ENCODE measurements at regions not wholly inside any gene's neighbourhood (a gene's known extent, or its start where the extent isn't known, plus 50 kb on each side); places are given as distances from the start of the nearest gene placed in this dataset.
"Not testable (repeated sequence)": the region's sequence is repeated elsewhere in the genome, so short reads cannot be mapped to it uniquely, and the experiment has no call there.

DNA sequence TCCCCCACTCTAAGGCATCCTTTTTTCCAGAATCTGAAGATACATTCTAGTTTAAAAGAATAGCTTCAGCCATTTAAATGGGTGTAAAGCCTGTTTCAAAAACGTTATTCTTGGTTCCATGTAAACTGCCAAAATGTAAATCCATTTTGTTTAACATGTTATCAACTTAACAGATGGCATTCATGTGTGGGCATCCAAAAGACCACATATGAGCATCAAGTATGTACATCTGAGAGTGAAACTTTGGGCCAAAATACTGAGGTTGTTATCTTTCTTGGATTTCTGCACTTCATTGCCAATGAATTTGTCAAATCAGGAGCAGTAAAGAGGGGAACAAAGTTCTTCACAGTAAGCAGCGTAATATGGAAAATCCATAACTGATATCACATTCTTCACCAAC lies 395.4 kb downstream of the ZNF804A start:
- DNase-seq: no peak

DNA sequence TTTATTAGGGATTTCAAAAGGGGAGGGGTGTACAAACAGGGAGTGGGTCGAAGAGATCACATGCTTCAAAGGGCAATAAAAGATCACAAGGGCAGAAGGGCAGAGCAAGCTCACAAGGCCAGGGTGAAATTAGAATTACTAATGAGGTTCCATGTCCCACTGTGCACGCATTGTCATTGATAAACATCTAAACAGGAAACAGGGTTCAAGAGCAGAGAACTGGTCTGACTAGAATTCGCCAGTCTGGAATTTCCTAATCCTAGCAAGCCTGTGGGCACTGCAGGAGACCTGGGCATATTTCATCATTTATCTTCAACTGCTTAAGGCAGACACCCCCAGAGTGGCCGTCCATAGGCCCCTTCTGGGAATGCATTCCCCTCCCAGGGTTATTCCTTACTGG lies 408.2 kb downstream of the ZNF804A start:
- DNase-seq: no peak

DNA sequence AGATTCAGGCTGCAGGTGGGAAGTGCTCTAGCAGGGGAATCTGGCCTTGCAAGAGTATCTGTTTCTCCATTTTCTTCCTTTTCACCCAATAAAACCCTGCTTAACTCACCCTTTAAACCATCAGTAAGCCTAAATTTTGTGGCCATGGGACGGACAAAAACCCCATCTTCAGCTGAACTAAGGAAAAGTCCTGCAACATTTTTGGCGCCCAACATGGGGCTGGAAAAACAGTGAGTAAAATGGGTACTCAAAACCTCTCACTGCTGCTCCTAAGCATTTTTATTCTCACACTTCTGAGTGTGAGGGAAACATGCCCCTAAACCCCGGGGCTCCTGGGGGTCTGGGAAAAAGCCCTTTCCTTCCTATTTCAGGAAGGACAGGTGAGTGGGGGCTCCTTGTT lies 414.3 kb downstream of the ZNF804A start:
- DNase-seq: no peak

DNA sequence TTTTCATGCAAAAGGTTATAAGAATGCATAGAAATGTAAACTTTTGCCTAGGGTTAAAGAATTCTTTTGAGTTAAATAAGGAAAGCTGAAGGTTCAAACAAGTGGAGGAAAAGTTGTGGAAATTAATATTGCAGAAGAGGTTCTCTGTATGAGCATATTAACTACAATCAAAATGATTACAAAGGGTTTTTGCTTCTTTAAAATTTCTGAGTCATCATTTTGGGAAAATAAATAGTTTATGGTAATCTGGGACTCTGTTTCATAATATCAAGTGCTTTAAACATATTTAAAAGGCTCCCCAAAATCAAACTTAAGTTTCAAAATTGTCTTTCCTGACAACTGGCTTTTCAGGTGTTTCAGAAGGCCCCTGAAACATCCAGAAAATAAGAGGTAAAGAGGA lies 415.7 kb downstream of the ZNF804A start:
- DNase-seq: no peak

DNA sequence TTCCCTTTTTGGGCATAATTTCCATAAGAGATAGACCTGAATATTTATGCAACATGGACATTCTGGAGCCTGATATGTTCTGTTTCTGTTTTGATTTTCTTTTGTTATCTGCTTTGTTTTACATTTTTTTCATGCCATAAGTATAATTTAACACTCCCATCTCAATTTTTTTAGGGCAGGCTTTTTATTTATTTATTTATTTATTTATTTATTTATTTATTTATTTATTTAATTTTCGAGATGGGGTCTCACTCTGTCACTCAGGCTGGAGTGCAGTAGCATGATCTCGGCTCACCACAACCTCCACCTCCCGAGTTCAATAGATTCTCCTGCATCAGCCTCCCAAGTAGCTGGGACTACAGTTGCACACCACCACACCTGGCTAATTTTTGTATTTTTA lies 427.6 kb downstream of the ZNF804A start:
- DNase-seq: not testable (repeated sequence)

DNA sequence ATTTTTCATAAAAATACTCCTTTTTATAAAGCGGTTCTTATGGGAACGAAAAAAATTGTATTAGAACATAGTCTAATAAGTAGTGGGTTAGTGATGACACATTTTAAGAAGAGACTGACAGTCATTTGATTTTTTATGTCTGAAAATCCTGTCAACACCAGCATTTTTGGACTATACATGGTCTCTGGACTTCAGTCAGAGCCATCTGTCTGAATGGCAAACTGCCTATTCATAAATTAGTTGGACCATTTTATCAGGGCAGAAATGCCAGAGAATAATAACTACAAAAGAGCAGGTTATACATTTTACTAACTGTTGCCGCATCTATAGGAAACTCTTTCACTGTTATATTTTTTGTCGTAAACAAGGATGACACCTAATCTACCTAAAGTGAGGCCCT lies 437.6 kb downstream of the ZNF804A start:
- no peak for DNase-seq

DNA sequence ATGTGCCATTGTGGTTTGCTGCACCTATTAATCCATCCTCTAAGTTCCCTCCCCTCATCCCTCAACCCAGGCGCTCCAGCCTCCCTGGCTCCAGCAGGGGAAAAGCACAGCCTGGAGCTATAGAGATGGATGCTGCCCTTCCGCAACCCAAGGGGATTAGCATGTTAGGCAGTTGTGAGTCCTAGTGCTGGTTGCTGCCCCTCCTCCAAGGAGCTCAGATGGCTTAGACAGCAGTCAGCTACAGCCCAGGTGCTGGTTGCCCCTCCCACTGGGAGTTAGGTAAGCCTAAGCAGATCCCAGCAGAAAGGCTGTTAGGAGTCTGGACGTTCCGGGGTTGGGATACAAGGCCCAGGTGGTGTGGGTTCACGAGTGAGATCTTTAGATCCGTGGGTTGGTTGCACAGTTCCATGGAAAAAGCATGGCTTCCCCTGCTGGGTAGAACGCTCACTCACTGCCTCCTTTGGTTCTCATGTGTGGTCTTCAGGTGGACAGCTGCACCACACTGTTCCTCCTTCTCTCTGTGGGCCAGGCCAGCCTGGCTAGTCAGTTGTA lies 446.1 kb downstream of the ZNF804A start:
- no peak for DNase-seq

DNA sequence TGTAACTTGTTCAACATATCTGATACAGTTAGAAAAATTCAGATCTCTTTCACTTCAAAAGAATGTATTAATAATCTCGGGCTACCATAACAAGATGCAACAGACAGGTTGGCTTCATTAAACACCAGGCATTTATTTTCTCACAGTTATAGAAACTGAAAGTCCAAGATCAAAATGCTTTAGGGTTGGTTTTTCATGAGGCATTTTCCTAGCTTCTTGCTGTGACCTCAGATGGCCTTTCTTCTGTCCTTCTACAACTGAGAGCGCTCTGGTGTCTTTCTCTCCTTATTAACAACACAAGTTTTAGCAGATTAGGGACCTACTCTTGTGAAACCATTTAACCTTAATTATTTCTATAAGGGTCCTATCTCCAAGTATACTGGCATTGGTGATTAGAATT lies 452.5 kb downstream of the ZNF804A start:
- no peak for DNase-seq

DNA sequence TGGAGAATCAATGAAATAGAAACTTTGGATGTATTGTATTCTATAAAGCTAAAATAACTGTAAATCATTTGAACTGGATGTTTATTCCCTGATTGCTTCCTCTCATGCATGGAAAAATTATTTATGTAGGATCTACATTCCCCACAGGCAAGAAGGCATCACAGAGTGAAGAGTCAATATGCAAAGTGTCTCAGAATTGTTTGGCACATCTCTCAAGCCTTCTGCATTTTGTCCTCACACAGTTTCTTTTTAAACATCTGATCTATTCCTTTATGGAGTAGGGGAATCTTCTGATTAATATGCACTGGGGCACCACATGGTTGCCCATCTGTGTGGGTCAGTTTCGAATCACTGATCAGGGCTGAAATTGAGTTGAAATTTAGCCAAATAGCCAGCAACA lies 465.4 kb downstream of the ZNF804A start:
- DNase-seq: no peak

DNA sequence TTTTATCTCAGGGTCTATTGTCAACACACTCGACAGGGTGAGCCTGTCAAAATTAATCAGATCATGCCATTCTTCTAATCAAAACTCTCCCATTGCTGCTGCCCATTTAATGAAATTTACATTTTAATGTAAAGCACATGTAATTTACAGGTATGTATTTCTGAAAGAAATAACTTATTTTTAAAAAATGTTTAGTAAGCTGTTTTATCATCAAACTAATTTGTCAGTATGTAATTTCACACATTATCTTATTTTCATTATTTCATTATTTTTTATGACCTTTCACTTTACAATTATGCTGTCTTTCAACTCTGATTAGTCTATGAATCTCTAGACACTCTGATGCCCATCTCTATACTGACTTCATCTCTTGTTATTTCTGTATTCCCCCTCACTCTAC lies 467.8 kb downstream of the ZNF804A start:
- DNase-seq: no peak

DNA sequence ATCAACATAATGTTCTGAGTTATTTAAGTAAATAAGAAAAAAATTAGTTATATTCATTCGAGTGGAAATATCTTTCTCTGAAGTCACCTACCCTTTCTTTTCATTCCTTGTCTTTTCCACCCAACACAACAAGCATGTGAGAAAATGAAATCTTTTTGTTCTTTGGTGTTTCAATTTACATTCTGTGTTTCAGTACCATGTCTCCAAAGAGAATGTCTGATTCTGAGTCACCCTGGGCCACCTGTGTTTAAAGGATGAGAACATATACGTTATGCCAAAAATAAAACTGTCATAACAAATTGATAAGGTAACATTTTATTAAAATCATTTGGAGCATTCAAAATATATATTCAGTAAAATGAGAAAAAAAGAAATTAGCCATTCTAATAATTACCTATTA lies 470.8 kb downstream of the ZNF804A start:
- DNase-seq: no peak

DNA sequence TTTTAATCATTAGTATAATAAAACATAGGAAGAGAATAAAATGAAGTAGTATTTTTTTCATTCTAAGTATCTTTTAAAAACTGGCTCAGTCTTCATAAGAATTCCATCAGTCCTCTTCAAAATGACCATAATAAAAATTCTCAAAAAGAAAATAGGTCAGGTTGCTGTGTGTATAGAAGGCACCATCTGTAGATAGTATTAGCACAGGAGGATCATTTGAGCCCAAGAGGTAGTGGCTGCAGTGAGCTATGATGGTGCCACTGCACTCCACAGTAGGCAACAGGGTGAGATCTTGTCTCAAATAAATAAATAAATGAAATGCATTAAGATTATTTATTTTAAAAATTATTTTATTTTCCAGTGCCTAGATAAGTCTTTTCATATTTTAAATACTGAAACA lies 475.8 kb downstream of the ZNF804A start:
- DNase-seq: no peak

DNA sequence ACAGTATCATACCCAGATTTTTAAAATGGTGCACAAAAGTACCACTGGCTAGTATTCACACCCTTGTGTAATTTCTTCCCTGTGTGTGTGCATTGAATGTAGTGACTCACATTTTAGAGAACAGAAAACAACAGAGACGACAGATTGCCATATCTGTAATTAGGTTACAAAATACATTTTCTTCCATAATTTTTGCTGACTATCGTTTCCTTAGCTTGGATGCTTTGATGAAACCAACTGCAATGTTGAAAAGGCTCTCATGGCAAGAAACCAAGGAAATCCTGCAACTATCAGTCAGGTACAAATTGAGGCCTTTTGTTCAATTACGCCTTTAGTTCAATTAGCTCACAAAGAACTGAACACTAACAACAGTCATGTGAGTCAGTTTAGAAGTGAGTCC lies 484.4 kb downstream of the ZNF804A start:
- no peak for DNase-seq

DNA sequence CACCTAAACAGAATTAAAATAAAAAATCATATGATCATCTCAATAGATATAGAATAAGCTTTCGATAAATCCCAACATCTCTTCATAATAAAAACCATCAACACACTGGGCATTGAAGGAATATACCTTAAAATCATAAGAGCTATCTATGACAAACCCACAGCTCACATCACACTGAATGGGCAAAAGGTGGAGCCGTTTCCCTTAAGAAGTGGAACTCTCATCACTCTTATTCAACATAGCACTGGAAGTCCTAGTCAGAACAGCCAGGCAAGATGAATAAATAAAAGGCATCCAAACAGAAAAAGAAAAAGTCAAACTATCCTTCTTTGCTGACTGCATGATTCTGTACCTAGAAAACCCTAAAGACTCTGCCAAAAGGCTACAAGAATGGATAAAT lies 510.3 kb downstream of the ZNF804A start:
- DNase-seq: no peak

DNA sequence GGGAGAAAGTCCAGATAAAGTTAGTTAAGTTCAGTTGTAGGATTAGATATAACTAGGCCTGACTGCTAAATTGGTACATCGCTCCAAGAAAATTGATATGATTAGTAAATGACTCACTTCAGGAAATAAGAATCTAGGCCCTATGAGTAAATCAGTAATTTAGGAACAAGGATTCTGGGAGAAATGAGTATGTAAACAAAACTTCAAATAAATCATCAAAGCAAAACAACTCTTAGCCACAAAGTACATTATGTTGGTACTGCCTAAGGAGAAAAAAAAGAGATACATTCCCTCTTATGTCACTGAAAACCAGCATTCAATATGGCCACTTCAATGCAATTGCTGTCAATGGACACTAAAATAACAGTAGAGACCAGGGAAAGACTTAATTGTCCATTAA lies 529.1 kb downstream of the ZNF804A start:
- no peak for DNase-seq

DNA sequence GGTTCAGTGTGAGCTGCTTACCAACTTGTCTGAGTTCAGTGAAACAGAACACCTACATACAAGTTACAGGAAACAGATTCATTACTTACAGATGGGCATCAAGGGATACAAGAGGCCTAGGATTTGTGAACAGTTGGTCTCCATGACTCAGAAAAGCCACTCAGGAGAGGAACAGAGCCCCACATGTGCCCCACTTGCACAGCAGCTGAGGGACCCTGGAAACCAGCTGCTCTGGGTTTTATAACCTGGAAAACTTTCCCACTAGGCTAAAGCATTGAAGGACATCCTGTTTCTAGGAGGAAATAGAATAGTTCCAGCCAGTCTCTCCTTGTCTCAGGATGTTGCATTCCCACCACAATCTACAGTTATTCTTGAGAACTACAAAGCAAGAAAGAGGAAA lies 530.0 kb downstream of the ZNF804A start:
- DNase-seq: no peak

DNA sequence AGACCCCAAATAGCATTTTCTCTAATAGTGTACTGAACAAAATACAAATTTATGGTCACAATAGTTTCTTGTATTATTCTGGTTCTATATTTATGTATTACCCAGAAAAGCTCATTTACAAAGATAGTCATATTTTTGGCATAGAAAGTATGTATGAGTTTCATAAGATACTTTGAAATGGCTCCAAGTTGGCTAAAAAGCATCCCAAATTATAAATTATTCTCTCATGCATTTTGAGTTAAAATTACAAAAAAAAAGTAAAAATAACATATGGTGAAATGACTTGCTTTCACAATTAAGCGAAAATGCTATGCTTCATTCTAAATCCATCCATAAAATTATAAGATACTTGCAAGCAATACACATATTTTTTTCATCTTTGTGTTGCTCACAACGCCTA lies 530.7 kb downstream of the ZNF804A start:
- DNase-seq: no peak

DNA sequence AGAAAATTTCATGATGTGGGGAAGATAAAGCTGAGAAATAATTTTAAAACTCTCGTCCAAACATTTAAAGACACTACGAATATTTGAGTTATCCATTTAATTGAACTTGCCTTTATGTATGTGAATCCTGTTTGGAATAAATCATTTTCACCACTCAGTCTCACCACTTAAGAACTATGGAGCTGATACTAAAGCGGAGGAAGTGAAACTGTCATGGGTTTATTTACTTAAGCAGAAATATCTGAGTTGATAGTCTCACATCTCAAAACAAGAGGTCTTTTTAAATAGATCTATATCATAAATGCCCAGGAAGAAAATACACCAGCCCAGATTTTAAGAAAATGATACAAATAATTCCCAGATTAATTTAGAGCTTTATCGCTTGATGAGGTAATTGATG lies 532.4 kb downstream of the ZNF804A start:
- no peak for DNase-seq

DNA sequence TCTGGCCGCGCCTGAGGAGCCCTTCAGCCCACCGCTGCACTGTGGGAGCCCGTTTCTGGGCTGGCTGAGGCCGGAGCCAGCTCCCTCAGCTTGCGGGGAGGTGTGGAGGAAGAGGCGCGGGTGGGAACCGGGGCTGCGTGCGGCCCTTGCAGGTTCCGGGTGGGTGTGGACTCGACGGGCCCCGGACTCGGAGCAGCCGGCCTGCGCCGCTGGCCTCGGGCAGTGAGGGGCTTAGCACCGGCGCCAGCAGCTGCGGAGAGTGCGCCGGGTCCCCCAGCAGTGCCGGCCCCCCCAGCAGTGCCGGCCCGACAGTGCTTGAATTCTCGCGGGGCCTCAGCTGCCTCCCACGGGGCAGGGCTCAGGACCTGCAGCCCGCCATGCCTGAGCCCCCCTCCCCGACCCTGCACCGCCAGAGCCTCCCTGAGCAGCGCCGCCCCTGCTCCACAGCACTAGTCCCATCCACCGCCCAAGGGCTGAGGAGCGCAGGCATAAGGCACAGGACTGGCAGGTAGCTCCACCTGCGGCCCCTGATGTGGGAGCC lies 534.2 kb downstream of the ZNF804A start:
- no peak for DNase-seq

DNA sequence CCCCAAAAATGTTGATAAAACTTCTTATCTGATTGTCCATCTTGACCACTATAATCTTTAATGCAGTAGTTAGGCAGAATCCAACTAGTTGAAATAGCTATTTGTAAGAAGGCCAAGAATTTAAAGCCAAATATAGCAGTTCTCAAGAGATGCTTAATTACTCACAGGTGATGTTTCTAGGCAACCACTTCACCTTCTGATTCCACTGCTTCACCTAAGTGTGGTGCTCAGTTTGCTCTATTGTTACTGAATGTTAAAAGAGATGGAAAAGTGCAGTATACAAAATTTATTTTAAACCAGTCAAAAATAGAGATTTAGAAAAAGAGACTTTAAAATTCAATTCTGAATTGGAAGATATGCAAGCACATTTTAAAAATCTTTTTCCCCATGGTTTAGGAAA lies 539.4 kb downstream of the ZNF804A start:
- DNase-seq: no peak

DNA sequence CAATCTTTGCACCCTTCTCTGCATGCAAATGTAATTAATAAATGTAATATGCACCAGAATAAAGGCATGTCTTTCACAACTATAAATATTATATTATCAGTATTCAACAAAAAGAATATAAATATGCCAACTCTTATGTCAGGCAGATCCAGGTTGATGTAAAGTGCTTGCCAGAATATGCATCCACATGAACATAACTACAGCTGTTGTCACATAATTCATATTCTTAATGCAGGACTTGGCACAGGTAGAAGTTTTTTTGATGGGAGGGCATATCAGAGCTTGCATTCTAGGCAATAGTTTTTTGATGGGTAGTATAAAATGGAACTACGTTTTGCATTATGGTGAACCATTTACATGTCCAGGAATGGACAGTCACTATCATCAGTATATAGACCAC lies 544.3 kb downstream of the ZNF804A start:
- no peak for DNase-seq

DNA sequence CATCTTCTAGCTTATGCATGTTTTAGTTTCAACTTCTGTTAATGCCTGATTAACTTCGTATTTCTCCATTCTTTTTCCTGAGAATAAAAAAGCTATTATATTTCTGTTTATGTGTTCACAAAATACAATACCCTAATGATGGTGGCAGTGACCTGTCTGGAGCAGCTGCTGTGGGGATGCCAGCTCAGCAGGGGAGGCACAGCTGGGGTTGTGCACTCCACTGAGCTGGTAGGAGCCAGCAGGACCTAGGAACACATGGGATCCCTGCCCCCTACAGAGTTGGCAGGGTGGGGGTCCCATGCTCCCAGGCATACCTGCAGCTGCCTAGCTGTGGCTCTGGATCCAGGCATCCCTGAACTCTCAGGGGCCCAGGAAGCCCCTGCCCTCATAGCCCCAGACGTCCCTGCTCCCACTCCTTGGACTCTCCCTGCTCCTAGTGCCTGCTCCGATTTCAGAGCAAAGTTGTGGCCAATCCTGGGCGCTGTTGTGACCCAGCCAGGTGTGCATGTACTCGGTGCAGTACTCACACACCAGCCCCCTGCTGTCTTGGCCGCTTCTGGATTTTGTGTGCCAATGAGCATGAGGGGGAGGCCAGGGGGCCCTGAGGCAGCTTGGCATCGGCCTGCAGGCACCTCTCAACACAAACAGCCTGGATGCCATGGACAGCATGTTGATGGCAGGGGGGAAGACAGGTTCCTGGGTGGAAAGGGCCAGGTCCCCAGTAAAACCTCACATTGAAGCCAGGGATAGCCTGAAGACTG lies 546.0 kb downstream of the ZNF804A start:
- DNase-seq: no peak

DNA sequence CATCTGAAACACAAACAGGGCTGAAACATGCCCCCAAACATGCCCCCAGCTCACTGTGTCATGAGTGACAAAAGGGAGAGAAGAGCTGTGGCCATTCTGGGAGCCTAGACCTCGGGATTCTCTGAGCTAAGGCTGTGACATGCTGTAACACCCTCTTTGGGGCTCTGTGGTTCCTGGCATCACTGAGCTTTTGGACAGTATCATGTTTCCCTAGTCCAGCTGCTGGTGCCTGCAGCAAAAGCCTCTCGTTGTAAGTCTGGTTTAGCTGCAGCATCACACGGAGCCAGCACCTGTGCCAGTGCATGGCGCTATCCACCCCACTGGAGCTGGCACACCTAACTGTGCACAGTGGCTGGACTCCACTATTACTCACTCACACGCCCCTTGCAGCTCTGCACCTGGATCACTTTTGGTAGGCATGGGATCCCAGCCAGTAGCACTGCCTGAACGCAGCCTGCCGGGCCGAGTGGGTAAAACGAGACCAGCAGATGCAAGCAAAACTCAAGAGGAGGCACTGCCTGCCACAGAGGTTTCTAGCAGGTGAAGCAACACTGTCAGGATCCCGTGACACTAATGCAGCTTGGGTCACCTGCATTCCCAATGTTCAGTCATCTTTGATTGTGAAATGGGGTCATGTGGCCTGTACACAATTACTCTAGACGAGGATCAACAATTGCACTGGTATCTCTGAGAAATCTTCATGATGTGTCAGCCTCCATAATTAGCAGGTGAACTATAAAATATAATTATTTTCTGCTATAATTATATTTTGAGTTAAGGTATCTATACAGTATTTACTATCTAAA lies 547.2 kb downstream of the ZNF804A start:
- DNase-seq: no peak

DNA sequence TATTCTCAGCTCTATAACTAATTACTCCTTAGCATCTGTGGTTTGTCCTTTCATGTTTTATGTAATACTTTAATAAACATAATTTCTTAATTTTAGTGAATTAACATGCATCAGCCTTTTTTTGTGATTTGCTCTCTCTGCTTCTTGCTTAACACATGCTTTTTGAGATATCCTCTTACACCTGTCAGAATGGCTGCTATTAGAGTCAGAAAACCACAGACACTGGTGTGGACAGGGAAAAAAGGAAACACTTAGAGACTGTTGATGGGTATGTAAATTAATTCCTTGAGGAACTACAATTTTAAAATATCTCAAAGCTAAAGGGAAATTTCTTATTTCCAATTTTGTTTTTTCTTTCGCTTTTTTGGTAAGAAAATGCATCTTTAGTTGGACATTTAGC lies 549.0 kb downstream of the ZNF804A start:
- DNase-seq: no peak
